AG04449 (cell line): ENCODE measurements at regions not wholly inside any gene's neighbourhood (a gene's known extent, or its start where the extent isn't known, plus 50 kb on each side); places are given as distances from the start of the nearest gene placed in this dataset.
"Not testable (repeated sequence)": the region's sequence is repeated elsewhere in the genome, so short reads cannot be mapped to it uniquely, and the experiment has no call there.

Experiments
- CTCF ChIA-PET: fragments of 350-600 bp; formaldehyde crosslinking; extraction: SDS; loops from one replicate; lab custom pipeline; 2021; ENCODE audit warnings: antibody characterized with exemption; lab: Yijun Ruan, JAX
- POLR2A ChIA-PET: fragments of 400-600, 350-600 bp; formaldehyde crosslinking; extraction: SDS; loops from one replicate; lab custom pipeline; 2020; ENCODE audit warnings: antibody characterized with exemption, inconsistent platforms; lab: Yijun Ruan, JAX
- DNase-seq: peaks from one replicate; pipeline ENCODE4 v3.0.0-alpha.2; 2010; ENCODE audit warnings: low read depth, low spot score
- H3K4me3 ChIP-seq: 2 replicates; pipeline ENCODE4 v1.5.1; 2011; ENCODE audit warnings: low read depth, mild to moderate bottlenecking, control low read depth, low read length
- TF ChIP-seq, protein P1 (sequence below): IDR thresholded peaks from one replicate; pipeline ENCODE4 v1.5.1; 2011; ENCODE audit warnings: mild to moderate bottlenecking, moderate library complexity, low read length, control low read depth, inconsistent platforms; ENCODE audit not compliant: insufficient read depth; ENCODE audit errors: missing control alignments

GRCh38 chr4:64821219-64821976, 412.1 kb upstream of the TECRL start:
- H3K4me3 ChIP-seq, result no peak overlapping the region
- DNase-seq, result no peak
- ChIA-PET POLR2A (no interaction called here), CTCF (no interaction called here)
- TF ChIP-seq, protein P1, sequence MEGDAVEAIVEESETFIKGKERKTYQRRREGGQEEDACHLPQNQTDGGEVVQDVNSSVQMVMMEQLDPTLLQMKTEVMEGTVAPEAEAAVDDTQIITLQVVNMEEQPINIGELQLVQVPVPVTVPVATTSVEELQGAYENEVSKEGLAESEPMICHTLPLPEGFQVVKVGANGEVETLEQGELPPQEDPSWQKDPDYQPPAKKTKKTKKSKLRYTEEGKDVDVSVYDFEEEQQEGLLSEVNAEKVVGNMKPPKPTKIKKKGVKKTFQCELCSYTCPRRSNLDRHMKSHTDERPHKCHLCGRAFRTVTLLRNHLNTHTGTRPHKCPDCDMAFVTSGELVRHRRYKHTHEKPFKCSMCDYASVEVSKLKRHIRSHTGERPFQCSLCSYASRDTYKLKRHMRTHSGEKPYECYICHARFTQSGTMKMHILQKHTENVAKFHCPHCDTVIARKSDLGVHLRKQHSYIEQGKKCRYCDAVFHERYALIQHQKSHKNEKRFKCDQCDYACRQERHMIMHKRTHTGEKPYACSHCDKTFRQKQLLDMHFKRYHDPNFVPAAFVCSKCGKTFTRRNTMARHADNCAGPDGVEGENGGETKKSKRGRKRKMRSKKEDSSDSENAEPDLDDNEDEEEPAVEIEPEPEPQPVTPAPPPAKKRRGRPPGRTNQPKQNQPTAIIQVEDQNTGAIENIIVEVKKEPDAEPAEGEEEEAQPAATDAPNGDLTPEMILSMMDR, result no peak

DNA sequence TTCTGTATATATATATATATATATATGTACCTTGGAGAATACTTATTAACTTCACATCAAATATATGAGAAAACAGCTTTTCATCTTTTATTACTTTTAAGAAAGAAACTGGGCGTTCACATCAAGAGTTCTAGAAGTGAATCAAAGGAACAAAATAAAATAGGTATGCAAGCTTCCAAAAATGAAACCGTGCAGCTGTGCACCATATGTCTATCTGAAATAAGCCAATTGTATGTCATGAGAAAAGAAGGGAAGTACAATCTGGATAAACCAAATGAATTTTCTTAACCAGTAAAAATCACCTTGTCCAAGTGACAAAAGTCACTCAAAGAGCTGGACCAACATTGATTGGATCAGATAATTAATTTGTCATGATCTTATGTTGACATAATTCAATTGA, 405.4 kb upstream of the TECRL start:
- TF ChIP-seq, protein P1, result no peak
- CTCF ChIA-PET, result no interaction called here
- H3K4me3 ChIP-seq, result no peak overlapping the region
- POLR2A ChIA-PET, result no interaction called here
- no peak for DNase-seq

GRCh38 chr4:64807821-64808220, 398.6 kb upstream of the TECRL start:
- CTCF ChIA-PET, result no interaction called here
- TF ChIP-seq, protein P1, result no peak
- POLR2A ChIA-PET, result no interaction called here
- no peak overlapping the region for H3K4me3 ChIP-seq
- no peak for DNase-seq

- TF ChIP-seq, protein P1, result no peak
- POLR2A ChIA-PET, result no interaction called here
- CTCF ChIA-PET, result no interaction called here
- no peak overlapping the region for H3K4me3 ChIP-seq
- DNase-seq, result no peak
Measured at GRCh38 chr4:64799751-64800150, 390.5 kb upstream of the TECRL start.

DNA sequence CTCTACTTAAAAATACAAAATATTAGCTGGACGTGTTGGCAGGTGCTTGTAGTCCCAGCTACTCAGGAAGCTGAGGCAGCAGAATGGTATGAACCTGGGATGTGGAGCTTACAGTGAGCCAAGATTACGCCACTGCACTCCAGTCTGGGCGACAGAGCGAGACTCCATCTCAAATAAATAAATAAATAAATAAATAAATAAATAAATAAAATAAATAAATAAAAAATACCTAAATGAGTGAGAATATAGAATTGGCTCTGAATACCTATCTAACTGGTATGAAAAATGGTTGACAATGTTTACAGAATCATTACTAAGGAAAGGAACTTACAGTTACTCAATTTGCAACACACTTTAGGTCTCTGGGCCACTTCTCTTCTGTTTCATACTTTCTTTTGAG, 389.6 kb upstream of the TECRL start:
- DNase-seq, CTCF ChIA-PET, POLR2A ChIA-PET: not testable (repeated sequence)

DNA sequence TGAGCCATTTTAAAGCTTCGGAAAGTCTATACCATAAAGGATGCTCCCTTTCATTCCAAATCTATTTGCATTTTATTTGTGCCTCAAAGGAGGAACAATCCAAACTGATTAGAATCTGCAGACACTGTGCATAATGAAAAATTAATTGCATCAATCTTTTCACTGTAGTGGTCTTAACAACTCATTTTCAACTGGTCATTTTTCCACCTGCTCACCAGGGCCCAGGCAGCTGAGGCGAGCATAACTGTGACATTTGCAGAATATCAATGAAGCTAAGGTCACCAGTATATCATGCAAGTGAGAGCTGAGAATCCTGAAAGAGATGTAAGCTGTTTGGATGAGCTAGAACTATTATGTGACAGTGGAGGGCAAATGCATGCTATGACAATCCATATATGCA, 387.3 kb upstream of the TECRL start:
- ChIA-PET POLR2A (no interaction called here), CTCF (no interaction called here)
- DNase-seq, result no peak
- no peak overlapping the region for H3K4me3 ChIP-seq
- TF ChIP-seq, protein P1, result no peak

More for the DNA sequence above, 389.6 kb upstream of the TECRL start:
- H3K4me3 ChIP-seq, result not testable (repeated sequence)

GRCh38 chr4:64784125-64784524, 374.9 kb upstream of the TECRL start:
- ChIA-PET CTCF (no interaction called here), POLR2A (no interaction called here)
- TF ChIP-seq, protein P1, result no peak
- no peak overlapping the region for H3K4me3 ChIP-seq
- no peak for DNase-seq
